Suprapubic skin (tissue), 4 donors: ENCODE measurements at regions not wholly inside any gene's neighbourhood (a gene's known extent, or its start where the extent isn't known, plus 50 kb on each side); places are given as distances from the start of the nearest gene placed in this dataset.

Source experiments
- EP300 ChIP-seq: sonication (generic); formaldehyde crosslinking; IDR thresholded peaks from one replicate; pipeline ENCODE4 v1.6.1; 2017; ENCODE audit warnings: antibody characterized with exemption
- POLR2A ChIP-seq, 2 donors: fragments of 450-650 bp; IDR thresholded peaks; one replicate each; pipeline ENCODE4 v1.6.1; 2017; ENCODE audit warnings: antibody characterized with exemption in 2 of 2, mild to moderate bottlenecking in 2 of 2, moderate library complexity in 2 of 2
- POLR2AphosphoS5 ChIP-seq, 3 donors: sonication (generic); formaldehyde crosslinking; IDR thresholded peaks; one replicate each; pipeline ENCODE4 v1.6.1; 2017; ENCODE audit warnings: antibody characterized with exemption in 3 of 3
- TF ChIP-seq, protein P1 (sequence below), 2 donors: fragments of 200-600 bp in 1 of 2; fragments of 450-650 bp in 1 of 2; sonication (generic) in 1 of 2; IDR thresholded peaks; one replicate each; pipeline ENCODE4 v1.5.1; 2016 to 2019; ENCODE audit warnings: antibody characterized with exemption in 2 of 2, mild to moderate bottlenecking in 1 of 2, moderate library complexity in 1 of 2

DNA sequence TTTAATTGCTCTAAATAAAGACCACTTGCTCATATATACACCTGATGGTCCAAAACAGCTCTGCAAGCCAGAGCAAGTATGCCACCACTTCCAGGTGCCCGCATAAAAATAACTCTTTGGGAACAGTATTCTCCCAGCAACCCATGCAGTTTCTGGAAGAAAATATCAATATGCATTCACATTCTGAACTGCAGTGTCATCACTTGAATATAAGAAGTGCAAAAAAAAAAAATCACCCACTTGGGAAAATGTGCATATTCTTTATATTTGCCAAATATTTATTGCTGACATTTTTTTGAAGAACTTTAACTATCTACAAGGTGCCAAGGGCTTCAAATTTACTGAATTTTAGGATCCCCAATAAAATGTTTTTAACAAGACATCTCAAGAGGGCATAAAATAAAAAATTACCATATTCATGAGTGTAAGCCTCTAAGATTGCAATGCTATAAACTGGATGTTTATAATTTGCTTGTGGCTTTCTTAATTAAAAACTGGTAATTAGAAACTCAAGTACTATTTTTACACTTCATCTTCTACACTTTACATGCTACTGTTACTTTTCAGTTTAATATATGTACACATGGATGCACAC, 360.6 kb upstream of the HNRNPA3 start:
- TF ChIP-seq, protein P1, sequence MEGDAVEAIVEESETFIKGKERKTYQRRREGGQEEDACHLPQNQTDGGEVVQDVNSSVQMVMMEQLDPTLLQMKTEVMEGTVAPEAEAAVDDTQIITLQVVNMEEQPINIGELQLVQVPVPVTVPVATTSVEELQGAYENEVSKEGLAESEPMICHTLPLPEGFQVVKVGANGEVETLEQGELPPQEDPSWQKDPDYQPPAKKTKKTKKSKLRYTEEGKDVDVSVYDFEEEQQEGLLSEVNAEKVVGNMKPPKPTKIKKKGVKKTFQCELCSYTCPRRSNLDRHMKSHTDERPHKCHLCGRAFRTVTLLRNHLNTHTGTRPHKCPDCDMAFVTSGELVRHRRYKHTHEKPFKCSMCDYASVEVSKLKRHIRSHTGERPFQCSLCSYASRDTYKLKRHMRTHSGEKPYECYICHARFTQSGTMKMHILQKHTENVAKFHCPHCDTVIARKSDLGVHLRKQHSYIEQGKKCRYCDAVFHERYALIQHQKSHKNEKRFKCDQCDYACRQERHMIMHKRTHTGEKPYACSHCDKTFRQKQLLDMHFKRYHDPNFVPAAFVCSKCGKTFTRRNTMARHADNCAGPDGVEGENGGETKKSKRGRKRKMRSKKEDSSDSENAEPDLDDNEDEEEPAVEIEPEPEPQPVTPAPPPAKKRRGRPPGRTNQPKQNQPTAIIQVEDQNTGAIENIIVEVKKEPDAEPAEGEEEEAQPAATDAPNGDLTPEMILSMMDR (IDR thresholded peaks at IDR 0.05): no peak
- TF ChIP-seq POLR2A (IDR thresholded peaks at IDR 0.05) (no peak), POLR2AphosphoS5 (IDR thresholded peaks at IDR 0.05) (no peak), EP300 (no peak)
